ENCODE measurements at regions not wholly inside any gene's neighbourhood (a gene's known extent, or its start where the extent isn't known, plus 50 kb on each side); places are given as distances from the start of the nearest gene placed in this dataset.
"Not testable (repeated sequence)": the region's sequence is repeated elsewhere in the genome, so short reads cannot be mapped to it uniquely, and the experiment has no call there.

GRCh38 chr11:69905611-69906452, 86.6 kb upstream of the FGF3 start:
- DNase-seq: no peak

- no peak for DNase-seq
Measured at GRCh38 chr11:69906453-69906907, 87.3 kb upstream of the FGF3 start.

- no peak for DNase-seq
Measured at GRCh38 chr11:69907611-69908010, 88.4 kb upstream of the FGF3 start.

GRCh38 chr11:69908511-69909220, 89.5 kb upstream of the FGF3 start:
- no peak for DNase-seq

- DNase-seq: no peak
Measured at GRCh38 chr11:69909561-69910518, 90.6 kb upstream of the FGF3 start.

- DNase-seq: no peak
Measured at GRCh38 chr11:69910519-69911309, 91.5 kb upstream of the FGF3 start.

- DNase-seq: no peak
Measured at GRCh38 chr11:69911310-69912160, 92.3 kb upstream of the FGF3 start.

- DNase-seq: no peak
Measured at GRCh38 chr11:69912161-69912910, 93.1 kb upstream of the FGF3 start.

- no peak for DNase-seq
Measured at GRCh38 chr11:69912911-69913451, 93.8 kb upstream of the FGF3 start.

GRCh38 chr11:69913591-69914285, 94.5 kb upstream of the FGF3 start:
- no peak for DNase-seq

- DNase-seq: no peak
Measured at GRCh38 chr11:69914286-69915150, 95.3 kb upstream of the FGF3 start.

GRCh38 chr11:69915151-69915500, 95.9 kb upstream of the FGF3 start:
- no peak for DNase-seq

GRCh38 chr11:69915501-69916250, 96.5 kb upstream of the FGF3 start:
- DNase-seq: peak; percentile 34

GRCh38 chr11:69916251-69916649, 97.0 kb upstream of the FGF3 start:
- DNase-seq: not testable (repeated sequence)

- DNase-seq: no peak
Measured at GRCh38 chr11:69916806-69917387, 97.7 kb upstream of the FGF3 start.

GRCh38 chr11:69917529-69917928, 98.3 kb upstream of the FGF3 start:
- DNase-seq: no peak

GRCh38 chr11:69918231-69918937, 99.2 kb upstream of the FGF3 start:
- DNase-seq: no peak

Data from NCI-H1048 (cell line).